ENCODE measurements at regions not wholly inside any gene's neighbourhood (a gene's known extent, or its start where the extent isn't known, plus 50 kb on each side); places are given as distances from the start of the nearest gene placed in this dataset.

GRCh38 chr12:127528551-127528950, 738.4 kb upstream of the TMEM132C start:
- TF ChIP-seq JUN (IDR thresholded peaks at IDR 0.05; ENCODE audit: borderline replicate concordance, insufficient read depth, insufficient read length, low read depth): no peak
- no peak for TF ChIP-seq CTCF (IDR thresholded peaks at IDR 0.05; ENCODE audit: extremely low read depth in 1 of 2, insufficient read depth in 1 of 2, low read depth in 1 of 2, low read length in 2 of 2)

Measured in endothelial cell of umbilical vein (primary cell).